ENCODE measurements at regions not wholly inside any gene's neighbourhood (a gene's known extent, or its start where the extent isn't known, plus 50 kb on each side); places are given as distances from the start of the nearest gene placed in this dataset.

GRCh38 chr17:79288950-79289349, 214.3 kb downstream of the ENGASE start:
- H3K4me2 ChIP-seq (ENCODE audit: low read length), result no peak overlapping the region
- H3K27ac ChIP-seq (ENCODE audit: low read length), result no peak overlapping the region
- no peaks in the 10 kb centered on the region for H3K79me2 ChIP-seq (ENCODE audit: low read length)
- TF ChIP-seq EZH2phosphoT487 (IDR thresholded peaks at IDR 0.05; ENCODE audit: borderline replicate concordance, low read length) (no peak), EZH2 (IDR thresholded peaks at IDR 0.05; ENCODE audit: low read length, unreplicated experiment) (no peak)
- TF ChIP-seq, protein P1, sequence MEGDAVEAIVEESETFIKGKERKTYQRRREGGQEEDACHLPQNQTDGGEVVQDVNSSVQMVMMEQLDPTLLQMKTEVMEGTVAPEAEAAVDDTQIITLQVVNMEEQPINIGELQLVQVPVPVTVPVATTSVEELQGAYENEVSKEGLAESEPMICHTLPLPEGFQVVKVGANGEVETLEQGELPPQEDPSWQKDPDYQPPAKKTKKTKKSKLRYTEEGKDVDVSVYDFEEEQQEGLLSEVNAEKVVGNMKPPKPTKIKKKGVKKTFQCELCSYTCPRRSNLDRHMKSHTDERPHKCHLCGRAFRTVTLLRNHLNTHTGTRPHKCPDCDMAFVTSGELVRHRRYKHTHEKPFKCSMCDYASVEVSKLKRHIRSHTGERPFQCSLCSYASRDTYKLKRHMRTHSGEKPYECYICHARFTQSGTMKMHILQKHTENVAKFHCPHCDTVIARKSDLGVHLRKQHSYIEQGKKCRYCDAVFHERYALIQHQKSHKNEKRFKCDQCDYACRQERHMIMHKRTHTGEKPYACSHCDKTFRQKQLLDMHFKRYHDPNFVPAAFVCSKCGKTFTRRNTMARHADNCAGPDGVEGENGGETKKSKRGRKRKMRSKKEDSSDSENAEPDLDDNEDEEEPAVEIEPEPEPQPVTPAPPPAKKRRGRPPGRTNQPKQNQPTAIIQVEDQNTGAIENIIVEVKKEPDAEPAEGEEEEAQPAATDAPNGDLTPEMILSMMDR (conservative IDR thresholded peaks at IDR 0.05; ENCODE audit: low read depth, low read length), result no peak
- H2AFZ ChIP-seq (ENCODE audit: low read length), result no peak overlapping the region
- no peaks in the 10 kb centered on the region for H3K9me3 ChIP-seq (ENCODE audit: low read length)
- H3K9me2 ChIP-seq (replicated peaks; ENCODE audit: low read length), result no peaks in the 10 kb centered on the region
- no peak overlapping the region for H3K4me3 ChIP-seq (ENCODE audit: low read length)
- no peak overlapping the region for H3K9ac ChIP-seq (ENCODE audit: low read length)
- intact Hi-C loops (cut with micrococcal nuclease), result no loop called here
- ChIA-PET CTCF (no interaction called here), POLR2A (ENCODE audit: unreplicated experiment) (no interaction called here)
- ATAC-seq (no peak), DNase-seq (no peak)
- no TSS peak for BruUV-seq (replicated peaks)
- peaks cover 84% of the 10 kb centered on the region for H3K27me3 ChIP-seq (ENCODE audit: low read length)
- no peaks in the 10 kb centered on the region for H3K4me1 ChIP-seq (ENCODE audit: insufficient read depth, low read length)
- 0 out of 2 replicates have a peak, but pooled peaks cover 3% of the 10 kb centered on the region for H4K20me1 ChIP-seq (ENCODE audit: low read length)
- H3F3A ChIP-seq (ENCODE audit: low read length, unreplicated experiment), result no peaks in the 10 kb centered on the region
- H3K36me3 ChIP-seq (ENCODE audit: low read depth, low read length), result no peaks in the 10 kb centered on the region

- ChIA-PET CTCF (no interaction called here), POLR2A (ENCODE audit: unreplicated experiment) (no interaction called here)
- intact Hi-C loops (cut with micrococcal nuclease), result no loop called here
- no peak overlapping the region for H3K4me2 ChIP-seq (ENCODE audit: low read length)
- no peak overlapping the region for H3K4me3 ChIP-seq (ENCODE audit: low read length)
- H3K9ac ChIP-seq (ENCODE audit: low read length), result no peak overlapping the region
- H3K9me2 ChIP-seq (replicated peaks; ENCODE audit: low read length), result no peaks in the 10 kb centered on the region
- no TSS peak for BruUV-seq (replicated peaks)
- no peak overlapping the region for H2AFZ ChIP-seq (ENCODE audit: low read length)
- H3K27me3 ChIP-seq (ENCODE audit: low read length), result peaks cover 99% of the 10 kb centered on the region
- no peaks in the 10 kb centered on the region for H4K20me1 ChIP-seq (ENCODE audit: low read length)
- H3F3A ChIP-seq (ENCODE audit: low read length, unreplicated experiment), result no peaks in the 10 kb centered on the region
- H3K4me1 ChIP-seq (ENCODE audit: insufficient read depth, low read length), result no peaks in the 10 kb centered on the region
- H3K9me3 ChIP-seq (ENCODE audit: low read length), result no peaks in the 10 kb centered on the region
- DNase-seq (no peak), ATAC-seq (no peak)
- no peaks in the 10 kb centered on the region for H3K36me3 ChIP-seq (ENCODE audit: low read depth, low read length)
- no peak overlapping the region for H3K27ac ChIP-seq (ENCODE audit: low read length)
- H3K79me2 ChIP-seq (ENCODE audit: low read length), result no peaks in the 10 kb centered on the region
- TF ChIP-seq EZH2phosphoT487 (IDR thresholded peaks at IDR 0.05; ENCODE audit: borderline replicate concordance, low read length) (no peak), EZH2 (IDR thresholded peaks at IDR 0.05; ENCODE audit: low read length, unreplicated experiment) (no peak)
Observed at GRCh38 chr17:79286440-79286839, 211.8 kb downstream of the ENGASE start.

- Histone ChIP-seq H3K9me3 (ENCODE audit: low read length) (no peaks in the 10 kb centered on the region), H2AFZ (ENCODE audit: low read length) (no peak overlapping the region), H3K36me3 (ENCODE audit: low read depth, low read length) (no peaks in the 10 kb centered on the region), H3K79me2 (ENCODE audit: low read length) (no peaks in the 10 kb centered on the region), H3K27ac (ENCODE audit: low read length) (no peak overlapping the region), H4K20me1 (ENCODE audit: low read length) (no peaks in the 10 kb centered on the region), H3K9ac (ENCODE audit: low read length) (no peak overlapping the region), H3K27me3 (ENCODE audit: low read length) (peaks cover 99% of the 10 kb centered on the region), H3K4me2 (ENCODE audit: low read length) (no peak overlapping the region), H3K4me3 (ENCODE audit: low read length) (no peak overlapping the region), H3F3A (ENCODE audit: low read length, unreplicated experiment) (no peaks in the 10 kb centered on the region), H3K4me1 (ENCODE audit: insufficient read depth, low read length) (no peaks in the 10 kb centered on the region), H3K9me2 (replicated peaks; ENCODE audit: low read length) (no peaks in the 10 kb centered on the region)
- no peak for TF ChIP-seq EZH2 (IDR thresholded peaks at IDR 0.05; ENCODE audit: low read length, unreplicated experiment)
- no peak for TF ChIP-seq EZH2phosphoT487 (IDR thresholded peaks at IDR 0.05; ENCODE audit: borderline replicate concordance, low read length)
- TF ChIP-seq, protein P1 (conservative IDR thresholded peaks at IDR 0.05; ENCODE audit: low read depth, low read length), result no peak
- CTCF ChIA-PET, result no interaction called here
- intact Hi-C loops (cut with micrococcal nuclease), result no loop called here
- no peak for ATAC-seq
- DNase-seq, result no peak
- POLR2A ChIA-PET (ENCODE audit: unreplicated experiment), result no interaction called here
- BruUV-seq (replicated peaks), result no TSS peak
Observed at GRCh38 chr17:79285973-79286372, 211.3 kb downstream of the ENGASE start.
